Activated naive CD4-positive, alpha-beta T cell treated with anti-CD3 and anti-CD28 coated beads, Interleukin-2, amount 50 U/mL, for 24 hours (primary cell): ENCODE measurements at regions not wholly inside any gene's neighbourhood (a gene's known extent, or its start where the extent isn't known, plus 50 kb on each side); places are given as distances from the start of the nearest gene placed in this dataset.
"Not testable (repeated sequence)": the region's sequence is repeated elsewhere in the genome, so short reads cannot be mapped to it uniquely, and the experiment has no call there.

Experiments
- H3K27ac Mint-ChIP-seq: one replicate; pipeline ENCODE4 v1.8.0; 2021; ENCODE audit warnings: mild to moderate bottlenecking, mixed read lengths
- H3K27me3 Mint-ChIP-seq: one replicate; pipeline ENCODE4 v1.8.0; 2021; ENCODE audit warnings: mixed read lengths
- H3K36me3 Mint-ChIP-seq: one replicate; pipeline ENCODE4 v1.8.0; 2021; ENCODE audit warnings: mixed read lengths
- H3K4me1 Mint-ChIP-seq: one replicate; pipeline ENCODE4 v1.8.0; 2021; ENCODE audit warnings: mixed read lengths
- H3K4me3 Mint-ChIP-seq: one replicate; pipeline ENCODE4 v1.8.0; 2021; ENCODE audit warnings: mild to moderate bottlenecking, mixed read lengths
- H3K9me3 Mint-ChIP-seq: one replicate; pipeline ENCODE4 v1.8.0; 2021; ENCODE audit warnings: mixed read lengths

GRCh38 chr3:159879598-159879997, 109.0 kb upstream of the IL12A start:
- Mint-ChIP-seq H3K27me3 (peaks cover 8% of the 10 kb centered on the region), H3K4me3 (no peak overlapping the region), H3K27ac (no peak overlapping the region), H3K4me1 (no peaks in the 10 kb centered on the region), H3K9me3 (no peaks in the 10 kb centered on the region), H3K36me3 (no peaks in the 10 kb centered on the region)

GRCh38 chr3:159881208-159881607, 107.4 kb upstream of the IL12A start:
- H3K27me3 Mint-ChIP-seq = peaks cover 6% of the 10 kb centered on the region
- H3K4me3 Mint-ChIP-seq = no peak overlapping the region
- no peaks in the 10 kb centered on the region for H3K36me3 Mint-ChIP-seq
- no peaks in the 10 kb centered on the region for H3K4me1 Mint-ChIP-seq
- no peaks in the 10 kb centered on the region for H3K9me3 Mint-ChIP-seq
- no peak overlapping the region for H3K27ac Mint-ChIP-seq

- H3K27ac Mint-ChIP-seq = no peak overlapping the region
- H3K4me3 Mint-ChIP-seq = no peak overlapping the region
- H3K9me3 Mint-ChIP-seq = no peaks in the 10 kb centered on the region
- H3K4me1 Mint-ChIP-seq = no peaks in the 10 kb centered on the region
- no peaks in the 10 kb centered on the region for H3K36me3 Mint-ChIP-seq
- peaks cover 5% of the 10 kb centered on the region for H3K27me3 Mint-ChIP-seq
Observed at GRCh38 chr3:159881828-159882309, 106.8 kb upstream of the IL12A start.

DNA sequence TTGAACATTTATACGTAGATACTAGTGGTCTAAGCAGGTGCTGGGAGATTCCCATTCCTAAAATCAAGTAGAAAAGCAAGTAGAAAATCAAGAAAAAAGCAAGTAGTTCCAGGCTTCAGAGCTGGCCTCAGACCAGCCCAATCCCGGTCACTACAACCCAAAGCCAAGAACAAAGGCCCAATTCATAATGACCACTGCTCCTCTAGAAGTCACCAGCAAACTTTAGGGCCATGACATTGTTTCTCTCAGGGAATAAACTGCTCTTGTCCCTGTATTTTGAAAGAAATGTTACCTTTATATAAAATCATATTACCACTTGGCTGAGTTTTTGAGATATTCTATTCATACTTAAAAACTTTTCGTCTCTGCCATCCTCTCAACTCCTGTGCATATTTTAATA, 106.3 kb upstream of the IL12A start:
- Mint-ChIP-seq H3K27ac (no peak overlapping the region), H3K36me3 (no peaks in the 10 kb centered on the region), H3K9me3 (no peaks in the 10 kb centered on the region), H3K4me1 (no peaks in the 10 kb centered on the region), H3K4me3 (no peak overlapping the region), H3K27me3 (peaks cover 5% of the 10 kb centered on the region)

GRCh38 chr3:159882790-159883779, 105.5 kb upstream of the IL12A start:
- H3K27me3 Mint-ChIP-seq = peaks cover 5% of the 10 kb centered on the region
- no peak overlapping the region for H3K27ac Mint-ChIP-seq
- no peak overlapping the region for H3K4me3 Mint-ChIP-seq
- H3K4me1 Mint-ChIP-seq = no peaks in the 10 kb centered on the region
- H3K9me3 Mint-ChIP-seq = no peaks in the 10 kb centered on the region
- no peaks in the 10 kb centered on the region for H3K36me3 Mint-ChIP-seq

GRCh38 chr3:159884661-159885402, 103.8 kb upstream of the IL12A start:
- Mint-ChIP-seq H3K9me3 (no peaks in the 10 kb centered on the region), H3K4me1 (no peaks in the 10 kb centered on the region), H3K27me3 (peaks cover 3% of the 10 kb centered on the region), H3K4me3 (no peak overlapping the region), H3K36me3 (no peaks in the 10 kb centered on the region), H3K27ac (no peak overlapping the region)

DNA sequence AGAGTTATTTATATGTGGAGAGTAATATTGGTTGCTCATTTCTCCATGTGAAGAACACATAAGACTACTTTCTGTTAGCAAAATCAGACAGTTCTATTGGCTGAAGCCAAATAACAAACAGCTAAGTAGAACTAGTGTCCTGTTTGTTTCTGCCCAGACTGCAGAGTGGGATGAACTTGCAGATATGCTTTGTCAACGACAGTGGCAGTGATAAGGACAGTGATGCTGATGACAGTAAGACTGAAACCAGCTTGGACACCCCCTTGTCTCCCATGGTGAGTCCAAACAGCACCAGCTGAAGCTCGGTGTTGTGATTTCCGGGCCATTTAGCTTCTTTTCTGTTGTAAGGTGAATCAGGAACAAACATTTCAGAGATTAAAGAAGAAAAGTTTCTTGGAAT, 102.6 kb upstream of the IL12A start:
- Mint-ChIP-seq H3K36me3 (no peaks in the 10 kb centered on the region), H3K4me1 (no peaks in the 10 kb centered on the region), H3K27ac (no peak overlapping the region), H3K27me3 (peaks cover 3% of the 10 kb centered on the region), H3K4me3 (no peak overlapping the region), H3K9me3 (no peaks in the 10 kb centered on the region)

DNA sequence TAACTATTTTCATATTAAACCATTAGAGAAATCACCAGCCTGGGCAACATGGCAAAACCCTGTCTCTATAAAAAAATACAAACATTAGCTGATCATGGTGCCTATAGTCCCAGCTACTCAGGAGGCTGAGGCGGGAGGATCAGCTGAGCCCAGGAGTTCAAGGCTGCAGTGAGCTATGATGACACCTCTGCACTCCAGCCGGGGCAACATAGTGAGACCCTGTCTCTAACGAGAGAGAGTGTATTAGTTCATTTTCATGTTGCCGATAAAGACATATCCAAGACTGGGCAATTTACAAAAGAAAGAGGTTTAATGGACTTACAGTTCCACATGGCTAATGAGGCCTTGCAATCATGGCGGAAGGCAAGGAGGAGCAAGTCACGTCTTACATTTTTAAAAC, 102.1 kb upstream of the IL12A start:
- not testable (repeated sequence) for H3K4me3 Mint-ChIP-seq, H3K36me3 Mint-ChIP-seq, H3K27ac Mint-ChIP-seq, H3K27me3 Mint-ChIP-seq, H3K9me3 Mint-ChIP-seq, H3K4me1 Mint-ChIP-seq

DNA sequence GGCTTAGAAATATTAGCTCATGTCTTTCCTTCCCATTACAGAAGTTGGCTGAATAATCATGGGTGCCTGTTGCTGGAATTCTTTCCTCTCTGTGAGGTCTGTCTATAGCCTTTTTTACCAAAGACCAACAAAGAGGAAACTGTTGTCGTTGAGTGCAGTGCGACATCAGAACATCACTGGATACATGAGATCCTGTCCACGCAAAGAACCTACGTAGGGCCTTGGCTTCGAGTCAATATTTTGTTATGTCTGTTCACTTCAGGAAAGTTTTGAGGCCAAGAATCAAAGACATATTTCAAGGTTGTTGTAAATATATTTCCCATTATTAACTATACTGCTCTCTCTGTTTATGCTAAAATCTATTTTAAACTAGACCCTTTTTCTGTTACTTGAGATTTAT, 101.5 kb upstream of the IL12A start:
- no peak overlapping the region for H3K4me3 Mint-ChIP-seq
- no peaks in the 10 kb centered on the region for H3K9me3 Mint-ChIP-seq
- no peaks in the 10 kb centered on the region for H3K36me3 Mint-ChIP-seq
- H3K27me3 Mint-ChIP-seq = peaks cover 1% of the 10 kb centered on the region
- H3K27ac Mint-ChIP-seq = no peak overlapping the region
- no peaks in the 10 kb centered on the region for H3K4me1 Mint-ChIP-seq

GRCh38 chr3:159887911-159888310, 100.7 kb upstream of the IL12A start:
- Mint-ChIP-seq H3K4me1 (no peaks in the 10 kb centered on the region), H3K9me3 (no peaks in the 10 kb centered on the region), H3K36me3 (no peaks in the 10 kb centered on the region), H3K27me3 (peaks cover 1% of the 10 kb centered on the region), H3K27ac (no peak overlapping the region), H3K4me3 (no peak overlapping the region)

- no peaks in the 10 kb centered on the region for H3K9me3 Mint-ChIP-seq
- H3K27me3 Mint-ChIP-seq = peaks cover 3% of the 10 kb centered on the region
- no peak overlapping the region for H3K27ac Mint-ChIP-seq
- no peaks in the 10 kb centered on the region for H3K36me3 Mint-ChIP-seq
- H3K4me1 Mint-ChIP-seq = no peaks in the 10 kb centered on the region
- no peak overlapping the region for H3K4me3 Mint-ChIP-seq
Observed at GRCh38 chr3:159892171-159892795, 96.4 kb upstream of the IL12A start.

DNA sequence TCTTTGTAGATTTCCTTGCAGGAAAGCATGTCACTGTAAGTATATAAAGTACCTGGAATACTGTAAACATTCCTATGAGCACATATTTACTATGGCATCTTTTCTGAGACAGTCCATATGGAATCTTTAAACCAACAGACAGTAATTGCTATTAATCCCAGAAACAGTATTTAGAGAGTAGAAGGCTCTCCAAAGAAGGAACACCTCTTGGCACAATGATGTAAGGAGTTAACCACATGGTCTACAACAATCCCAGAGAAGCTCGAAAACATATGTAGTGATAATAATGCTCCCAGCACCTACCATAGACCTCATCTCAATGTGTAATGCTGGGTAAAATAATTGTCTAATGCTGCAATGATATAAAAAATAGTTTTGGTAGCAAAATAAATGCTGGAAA, 95.8 kb upstream of the IL12A start:
- no peak overlapping the region for H3K4me3 Mint-ChIP-seq
- no peaks in the 10 kb centered on the region for H3K9me3 Mint-ChIP-seq
- H3K4me1 Mint-ChIP-seq = no peaks in the 10 kb centered on the region
- no peaks in the 10 kb centered on the region for H3K36me3 Mint-ChIP-seq
- H3K27ac Mint-ChIP-seq = no peak overlapping the region
- H3K27me3 Mint-ChIP-seq = peaks cover 3% of the 10 kb centered on the region

GRCh38 chr3:159894386-159894785, 94.2 kb upstream of the IL12A start:
- Mint-ChIP-seq H3K36me3 (no peaks in the 10 kb centered on the region), H3K27ac (no peak overlapping the region)

DNA sequence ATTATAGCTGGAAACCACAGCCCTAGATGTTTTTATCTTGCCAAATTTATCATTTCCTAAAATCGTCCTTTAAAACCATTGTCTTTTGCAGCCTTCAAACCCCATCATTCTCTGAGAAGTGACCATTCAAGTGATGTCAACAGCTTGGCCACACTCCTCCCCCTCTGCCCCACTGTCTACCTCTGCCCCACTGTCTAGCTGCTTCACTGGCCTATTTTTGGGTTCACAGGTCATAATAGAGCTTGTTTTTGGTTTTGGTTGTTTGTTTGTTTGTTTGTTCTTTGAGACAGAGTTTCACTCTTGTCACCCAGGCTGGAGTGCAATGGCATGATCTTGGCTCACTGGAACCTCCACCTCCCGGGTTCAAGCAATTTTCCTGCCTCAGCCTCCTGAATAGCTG, 93.2 kb upstream of the IL12A start:
- H3K36me3 Mint-ChIP-seq = no peaks in the 10 kb centered on the region
- no peak overlapping the region for H3K27ac Mint-ChIP-seq
- no peaks in the 10 kb centered on the region for H3K4me1 Mint-ChIP-seq
- no peaks in the 10 kb centered on the region for H3K9me3 Mint-ChIP-seq
- no peak overlapping the region for H3K4me3 Mint-ChIP-seq
- peaks cover 4% of the 10 kb centered on the region for H3K27me3 Mint-ChIP-seq

More at GRCh38 chr3:159894386-159894785, 94.2 kb upstream of the IL12A start:
- Mint-ChIP-seq H3K4me1 (no peaks in the 10 kb centered on the region), H3K4me3 (no peak overlapping the region), H3K27me3 (peaks cover 3% of the 10 kb centered on the region), H3K9me3 (no peaks in the 10 kb centered on the region)

DNA sequence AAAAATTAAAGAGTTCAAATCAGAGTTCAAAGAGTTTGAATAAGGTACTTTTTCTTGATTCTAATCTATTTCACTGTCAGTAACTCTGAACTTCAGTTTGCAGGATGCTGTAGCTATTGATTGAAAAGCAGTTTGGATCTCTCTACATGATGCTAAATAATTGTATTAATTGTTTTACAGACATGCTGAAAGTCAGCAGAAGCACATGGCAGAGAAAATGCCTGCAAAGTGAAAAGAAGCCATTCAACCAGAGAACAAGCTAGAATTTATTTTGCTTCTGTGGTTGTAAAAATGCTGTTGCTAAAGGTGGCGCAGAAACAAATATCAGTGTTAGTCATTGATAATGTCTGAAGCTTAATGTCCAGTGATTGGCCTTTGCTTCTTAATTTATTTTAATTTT, 92.1 kb upstream of the IL12A start:
- H3K27me3 Mint-ChIP-seq = peaks cover 4% of the 10 kb centered on the region
- H3K4me1 Mint-ChIP-seq = no peaks in the 10 kb centered on the region
- H3K4me3 Mint-ChIP-seq = no peak overlapping the region
- H3K9me3 Mint-ChIP-seq = no peaks in the 10 kb centered on the region
- H3K27ac Mint-ChIP-seq = no peak overlapping the region
- H3K36me3 Mint-ChIP-seq = no peaks in the 10 kb centered on the region
